HG02642 (cell line): ENCODE measurements at regions not wholly inside any gene's neighbourhood (a gene's known extent, or its start where the extent isn't known, plus 50 kb on each side); places are given as distances from the start of the nearest gene placed in this dataset.
"Not testable (repeated sequence)": the region's sequence is repeated elsewhere in the genome, so short reads cannot be mapped to it uniquely, and the experiment has no call there.

Experiments used
- ATAC-seq: cut with Tn5 transposase; IDR thresholded peaks from one replicate; pipeline ENCODE4 v1.9.1; 2021; ENCODE audit warnings: mild to moderate bottlenecking; ENCODE audit not compliant: unreplicated experiment, poor library complexity

DNA sequence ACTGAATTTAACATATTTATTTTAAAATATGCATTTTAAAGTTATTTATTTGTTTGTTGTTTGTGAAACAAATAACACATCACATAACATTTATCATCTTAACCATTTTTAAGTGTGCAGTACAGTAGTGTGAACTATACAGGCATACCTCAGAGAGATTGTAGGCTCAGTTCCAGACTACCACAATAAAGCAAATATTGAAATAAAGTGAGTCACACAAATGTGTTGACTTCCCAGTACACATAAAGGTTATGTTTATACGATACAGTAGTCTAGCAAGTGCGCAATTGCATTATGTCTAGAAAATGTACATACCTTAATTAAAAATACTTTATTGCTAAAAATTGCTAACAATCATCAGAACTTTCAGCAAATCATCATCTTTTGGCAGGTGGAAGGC lies 739.4 kb upstream of the ADGRL4 start:
- ATAC-seq = no peak

DNA sequence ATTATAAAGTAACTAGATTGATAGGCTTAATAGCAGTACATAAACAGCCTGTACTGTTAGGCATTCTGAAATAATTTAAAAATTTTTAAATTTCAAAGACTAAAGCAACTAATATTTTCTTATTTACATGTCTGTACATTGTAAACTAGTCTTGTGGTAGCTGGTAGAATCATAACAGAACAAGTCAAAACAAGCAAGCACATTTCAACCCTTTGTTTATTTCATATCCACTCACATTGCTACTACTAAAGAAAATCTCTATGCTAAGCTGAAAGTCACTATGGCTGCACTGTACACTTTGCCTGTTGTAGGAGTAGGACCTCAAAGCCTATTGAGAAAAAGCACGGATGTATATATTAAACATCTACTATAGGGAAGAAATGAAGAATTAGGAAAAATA lies 738.2 kb upstream of the ADGRL4 start:
- no peak for ATAC-seq

DNA sequence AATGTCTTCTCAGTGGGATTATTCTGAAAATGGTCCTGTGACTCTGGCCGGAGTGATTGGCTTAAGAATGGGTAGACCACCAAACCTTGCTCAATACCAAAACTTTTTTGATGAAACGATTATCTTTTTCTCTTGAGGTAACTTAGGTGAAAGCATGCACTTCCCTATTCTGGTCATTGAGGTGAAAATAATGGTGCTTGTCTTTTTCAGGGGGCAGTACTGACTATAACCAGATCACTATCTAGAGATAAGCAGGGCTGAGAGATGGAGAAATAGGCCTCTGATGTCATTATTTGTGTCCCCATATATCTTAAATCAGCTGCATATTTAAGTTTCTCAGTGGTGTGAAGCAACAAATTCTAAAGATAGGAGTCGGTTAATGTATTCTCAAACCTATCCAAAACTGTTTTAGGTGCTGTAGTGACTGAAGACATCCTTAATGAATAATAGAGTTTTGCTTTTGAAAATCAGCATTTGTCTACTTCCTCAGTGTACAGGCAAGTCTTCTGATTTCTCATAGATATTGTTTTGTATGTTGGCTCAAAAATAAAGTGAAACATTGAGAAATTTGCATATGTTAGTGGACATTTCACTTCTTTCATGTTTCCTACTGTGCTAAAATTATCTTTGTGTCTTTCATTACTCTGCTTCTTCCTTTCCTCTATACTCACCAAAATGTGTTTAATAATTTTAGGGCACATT lies 735.3 kb upstream of the ADGRL4 start:
- ATAC-seq = peak; percentile 79

DNA sequence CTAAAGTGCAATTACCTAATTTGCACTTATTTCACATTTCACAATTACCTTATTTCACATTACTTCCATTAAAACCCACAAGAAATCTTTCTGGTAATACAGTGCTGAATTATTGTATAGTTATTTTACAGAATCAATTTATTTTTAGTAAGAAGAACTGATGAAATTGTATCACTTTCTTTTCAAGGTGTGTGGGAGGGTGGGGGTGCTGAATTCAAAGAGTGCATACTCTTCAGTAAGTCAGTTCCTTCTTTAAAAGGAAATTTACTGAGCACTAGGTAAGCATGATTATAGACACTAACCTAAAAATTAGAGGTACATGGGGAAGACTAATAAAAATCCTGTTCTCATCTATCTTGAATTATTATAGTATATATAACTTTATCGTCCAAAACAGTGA lies 731.6 kb upstream of the ADGRL4 start:
- ATAC-seq = no peak

DNA sequence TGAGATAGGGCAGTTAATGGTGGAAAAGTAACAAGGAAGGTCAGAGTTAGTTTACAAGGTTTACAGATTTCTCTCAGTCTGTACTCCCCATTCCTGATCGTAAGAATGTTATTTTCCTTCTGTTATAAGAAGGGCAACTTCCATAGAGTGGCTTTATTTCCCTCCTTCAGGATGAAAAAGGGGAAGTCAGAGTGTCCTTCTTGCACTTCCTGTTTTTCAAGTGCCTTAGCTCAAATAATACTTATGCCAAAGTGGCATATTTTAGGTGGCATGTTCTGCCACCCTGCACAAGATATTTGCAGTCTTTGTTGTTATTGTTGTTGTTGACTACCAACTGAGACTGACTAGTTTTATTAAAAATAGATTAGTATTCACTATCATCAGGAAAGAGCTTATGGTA lies 730.7 kb upstream of the ADGRL4 start:
- no peak for ATAC-seq

DNA sequence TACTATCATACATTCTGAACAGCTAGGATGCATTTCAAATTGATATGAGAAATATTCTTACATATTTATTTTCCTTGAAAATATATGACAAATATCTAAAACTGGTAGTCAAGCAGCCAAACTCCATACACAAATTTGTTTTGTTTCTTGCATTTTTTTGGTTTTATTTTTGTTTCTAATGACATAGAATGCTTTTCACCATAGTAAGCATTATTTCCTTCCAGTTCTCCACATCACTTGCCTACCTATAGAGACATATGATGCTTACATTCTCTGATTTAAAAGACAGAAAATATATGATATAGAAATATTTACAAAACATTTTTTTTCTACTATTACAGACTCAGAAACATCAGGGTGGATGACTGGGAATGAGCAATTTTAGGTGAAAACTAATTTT lies 726.4 kb upstream of the ADGRL4 start:
- ATAC-seq = no peak

DNA sequence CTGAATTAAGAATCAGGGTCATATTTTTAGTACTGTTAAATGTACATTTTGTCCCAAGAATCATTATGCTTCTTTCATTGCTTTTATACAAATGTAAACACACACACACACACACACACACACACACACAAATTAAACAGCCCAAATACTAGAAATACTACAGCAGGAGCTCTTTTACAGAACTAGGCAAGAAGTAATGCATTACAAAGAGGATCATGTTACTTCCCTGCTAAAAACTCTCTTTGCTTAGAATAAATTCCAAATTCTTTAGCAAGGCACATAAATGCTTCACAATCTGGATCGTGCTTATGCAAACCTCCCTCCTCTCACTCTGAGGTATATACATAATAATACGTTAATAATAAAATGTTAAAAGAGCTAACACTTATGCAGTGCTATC lies 720.4 kb upstream of the ADGRL4 start:
- ATAC-seq = no peak

DNA sequence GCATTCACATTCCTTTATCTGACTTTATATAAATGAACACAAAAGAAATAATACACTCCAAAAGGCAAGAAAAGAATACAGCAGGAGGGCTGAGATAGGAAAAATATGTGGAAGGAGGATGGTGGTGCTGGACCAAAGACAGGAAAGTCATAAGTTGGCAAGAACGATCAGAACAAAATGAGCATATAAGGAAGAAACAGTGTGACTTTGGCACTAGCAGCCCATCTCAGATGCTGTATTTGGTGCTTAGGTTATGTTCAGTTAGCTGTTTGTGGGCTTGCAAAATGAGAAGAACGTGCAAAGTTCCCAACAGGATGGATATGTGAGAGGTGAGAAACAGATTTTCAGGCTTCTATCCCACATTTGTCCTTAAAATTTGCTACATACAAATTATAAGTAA lies 719.8 kb upstream of the ADGRL4 start:
- no peak for ATAC-seq

DNA sequence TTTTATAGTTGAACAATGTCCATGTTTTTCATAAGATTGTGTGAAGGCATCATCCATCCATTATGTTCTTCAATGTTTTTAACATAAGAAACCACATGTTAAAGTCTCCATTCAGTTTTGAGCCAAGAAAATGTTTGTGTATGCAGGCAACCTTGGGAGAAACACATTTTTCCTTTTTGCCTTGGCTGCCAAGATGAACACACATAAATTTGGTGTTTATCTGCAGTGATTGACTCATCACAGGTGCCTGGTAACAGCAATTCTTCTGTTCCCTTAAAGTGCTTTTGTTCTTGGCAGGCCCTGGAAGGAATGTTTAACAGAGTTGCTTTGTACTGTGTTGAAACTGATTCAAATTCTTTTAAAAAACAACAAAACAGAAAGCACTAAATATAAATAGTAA lies 709.9 kb upstream of the ADGRL4 start:
- ATAC-seq = no peak

DNA sequence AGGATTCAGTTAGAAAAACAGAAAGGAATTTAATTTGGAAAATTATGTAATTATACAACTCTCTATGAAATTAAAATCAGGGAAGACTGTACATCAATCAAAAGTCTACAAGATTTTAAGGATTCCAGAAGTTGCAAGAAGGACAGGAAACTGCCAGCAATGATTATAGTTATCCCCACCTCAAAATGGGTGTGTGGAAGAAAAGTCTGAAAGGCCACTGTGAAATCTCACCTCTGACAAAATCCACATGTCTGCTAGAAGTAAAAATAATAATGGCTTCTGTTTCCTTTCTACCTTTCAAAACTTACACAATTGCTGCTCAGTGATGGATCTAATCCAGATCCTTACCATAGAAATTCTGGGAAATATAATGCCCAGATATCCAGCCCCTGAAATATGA lies 708.1 kb upstream of the ADGRL4 start:
- ATAC-seq = no peak

DNA sequence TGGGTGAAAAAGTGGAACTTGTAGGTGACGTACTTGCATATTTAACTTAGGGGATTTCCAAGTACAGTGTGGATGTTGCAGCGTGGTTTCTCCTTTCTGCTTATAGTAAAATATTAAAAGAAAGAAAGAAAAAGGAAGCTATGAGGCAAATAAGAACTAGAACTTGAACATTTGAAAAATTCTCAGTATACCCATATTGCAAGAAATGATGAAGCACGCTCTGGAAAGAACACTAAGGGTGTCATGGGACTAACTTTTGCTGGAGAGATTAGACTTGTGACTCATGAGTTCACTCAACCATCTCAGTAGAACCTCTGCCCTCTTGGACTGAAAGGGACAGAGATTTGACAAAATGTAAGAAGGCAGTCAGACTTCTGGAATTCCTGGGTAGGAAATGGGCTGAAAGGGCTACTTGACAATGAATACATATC lies 704.5 kb upstream of the ADGRL4 start:
- ATAC-seq = peak; percentile 90

DNA sequence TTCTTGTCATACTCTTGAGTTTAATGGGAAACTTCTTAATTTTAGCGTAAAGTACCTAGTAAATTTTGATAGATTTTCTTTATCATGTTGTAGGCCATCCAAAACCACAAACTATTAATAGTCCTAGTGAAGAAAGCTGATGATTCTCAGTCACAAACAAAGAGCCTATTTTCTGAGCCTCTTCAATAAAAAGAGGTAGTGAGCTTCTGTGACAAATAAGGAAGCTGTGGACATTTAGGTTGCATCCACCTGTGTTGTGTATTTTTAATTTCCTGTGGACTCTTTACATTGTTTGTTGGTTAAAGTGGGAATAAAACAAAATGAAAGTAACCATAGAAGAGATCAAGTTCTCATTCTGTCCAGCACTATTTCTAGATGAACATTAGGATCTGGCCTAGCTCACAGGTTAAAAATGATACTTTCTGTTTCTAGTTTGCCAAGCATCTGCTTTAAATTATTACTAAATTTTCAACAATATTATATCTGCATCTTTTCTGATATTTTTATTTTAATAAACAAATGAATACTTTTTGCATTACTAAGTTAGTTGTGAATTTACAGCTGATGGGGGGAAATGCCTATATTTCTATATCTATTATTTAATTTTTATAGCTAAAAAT lies 702.2 kb upstream of the ADGRL4 start:
- no peak for ATAC-seq

DNA sequence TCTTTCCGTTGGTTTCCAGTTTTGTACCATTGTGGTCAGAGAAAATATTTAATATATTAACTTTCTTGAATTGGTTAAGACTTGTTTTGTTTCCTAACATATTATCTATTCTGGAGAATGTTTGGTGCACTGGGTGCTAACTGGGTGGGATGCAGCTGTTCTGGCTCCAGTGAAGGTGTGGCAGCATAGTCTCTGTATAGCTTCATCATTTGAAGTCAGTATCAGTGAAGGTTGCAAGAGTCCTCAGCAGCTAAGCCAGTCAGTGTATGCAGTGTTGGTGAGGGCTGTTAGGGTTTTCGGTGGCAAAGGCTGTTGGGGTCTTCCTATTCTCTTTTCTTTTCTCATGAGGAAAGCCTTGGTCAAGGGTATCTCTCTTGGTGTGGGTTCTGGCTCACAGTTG lies 698.7 kb upstream of the ADGRL4 start:
- peak; percentile 54 for ATAC-seq

DNA sequence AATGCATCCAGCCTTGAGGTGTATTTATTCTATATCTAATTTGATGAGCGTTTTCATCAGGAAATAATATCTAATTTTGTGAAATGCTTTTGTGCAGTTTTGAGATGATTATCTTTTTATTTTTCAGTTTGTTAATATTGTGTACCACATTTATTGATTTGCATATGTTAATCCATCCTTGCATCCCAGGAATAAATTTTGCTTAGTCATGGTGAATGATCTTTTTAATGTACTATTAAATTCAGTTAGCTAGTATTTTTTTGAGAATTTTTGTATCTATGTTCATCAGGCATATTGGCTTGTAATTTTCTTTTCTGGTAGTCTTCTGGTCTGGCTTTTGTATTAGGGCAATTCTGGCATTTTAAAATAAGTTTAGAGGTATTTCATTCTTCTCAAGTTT lies 697.5 kb upstream of the ADGRL4 start:
- no peak for ATAC-seq

DNA sequence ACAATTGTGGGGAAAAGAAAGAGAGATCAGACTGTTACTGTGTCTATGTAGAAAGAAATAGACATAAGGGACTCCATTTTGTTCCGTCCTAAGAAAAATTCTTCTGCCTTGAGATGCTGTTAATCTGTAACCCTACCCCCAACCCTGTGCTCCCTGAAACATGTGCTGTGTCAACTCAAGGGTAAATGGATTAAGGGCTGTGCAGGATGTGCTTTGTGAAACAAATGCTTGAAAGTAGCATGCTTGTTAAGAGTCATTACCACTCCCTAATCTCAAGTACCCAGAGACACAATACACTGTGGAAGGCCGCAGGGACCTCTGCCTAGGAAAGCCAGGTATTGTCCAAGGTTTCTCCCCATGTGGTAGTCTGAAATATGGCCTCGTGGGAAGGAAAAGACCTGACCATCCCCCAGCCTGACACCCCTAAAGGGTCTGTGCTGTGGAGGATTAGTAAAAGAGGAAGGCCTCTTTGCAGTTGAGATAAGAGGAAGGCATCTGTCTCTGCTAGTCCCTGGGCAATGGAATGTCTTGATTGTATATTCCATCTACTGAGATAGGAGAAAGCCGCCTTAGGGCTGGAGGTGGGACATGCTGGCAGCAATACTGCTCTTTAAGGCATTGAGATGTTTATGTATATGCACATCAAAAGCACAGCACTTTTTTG lies 695.9 kb upstream of the ADGRL4 start:
- ATAC-seq = not testable (repeated sequence)

DNA sequence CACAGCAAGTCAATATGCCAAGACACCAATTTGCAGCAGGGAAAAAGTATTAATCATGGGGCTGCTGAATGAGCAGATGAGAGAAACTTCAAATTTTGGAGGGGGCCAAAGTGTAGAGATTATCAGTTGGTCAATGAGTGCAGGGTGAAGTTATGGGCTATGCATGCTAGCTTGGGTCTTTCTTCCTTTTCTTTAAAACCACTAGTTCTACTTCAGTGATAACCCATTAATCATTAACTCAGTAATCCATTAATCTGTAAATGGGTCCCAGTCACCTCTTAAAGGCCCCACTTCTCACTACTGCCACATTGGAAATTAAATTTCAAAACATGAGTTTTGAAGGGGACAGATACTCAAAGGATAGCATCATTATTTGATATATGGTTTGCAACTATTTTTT lies 688.6 kb upstream of the ADGRL4 start:
- ATAC-seq = peak; percentile 89

DNA sequence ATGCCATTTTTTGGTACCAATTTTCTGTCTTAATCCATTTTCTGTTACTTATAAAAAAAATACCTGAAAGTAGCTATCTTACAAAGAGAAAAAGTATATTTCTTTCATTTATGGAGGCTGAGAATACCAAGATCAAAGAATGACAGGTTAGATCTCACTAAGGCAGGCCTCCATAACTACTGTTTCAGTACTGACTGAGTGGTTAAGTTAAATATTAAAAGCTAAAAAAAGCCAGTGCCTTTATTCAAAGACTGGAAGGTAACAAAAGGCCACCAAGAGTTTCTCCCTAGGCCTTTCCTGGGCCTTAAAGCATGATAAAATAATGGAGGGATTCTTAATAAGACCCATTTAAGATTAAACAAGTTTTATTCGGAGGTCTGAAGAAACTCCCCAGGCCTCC lies 687.7 kb upstream of the ADGRL4 start:
- ATAC-seq = peak; percentile 51

DNA sequence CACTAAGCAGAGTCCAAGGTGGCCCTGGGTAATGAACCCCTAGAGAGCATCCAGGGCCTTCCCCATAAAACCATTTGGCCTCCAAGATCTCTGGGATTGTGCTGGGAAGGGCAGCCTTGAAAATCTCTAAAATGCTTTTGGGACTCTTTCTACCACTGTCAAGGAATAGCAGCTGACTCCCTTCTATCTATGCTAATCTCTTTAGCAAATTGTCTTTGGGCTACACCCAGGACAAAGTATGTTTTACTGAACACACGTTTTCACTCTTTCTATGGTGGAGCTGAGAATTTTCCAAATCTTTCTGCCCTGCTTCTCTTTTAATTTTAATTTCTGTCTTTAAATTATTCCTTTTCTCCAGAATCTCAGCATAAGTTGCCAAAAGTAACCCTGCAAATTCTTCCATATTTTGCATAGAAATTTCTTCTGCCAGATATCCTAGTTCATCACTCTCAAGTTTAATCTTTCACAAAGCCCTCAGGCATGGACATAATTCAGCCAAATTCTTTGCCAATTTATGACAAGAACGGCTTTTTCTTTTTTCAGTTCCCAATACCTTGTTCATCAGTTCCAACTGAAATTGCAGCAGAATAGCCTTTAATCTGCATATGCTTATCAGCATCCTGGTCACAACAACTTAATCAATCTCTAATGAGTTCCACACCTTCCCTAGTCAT lies 687.0 kb upstream of the ADGRL4 start:
- peak; percentile 7 for ATAC-seq

DNA sequence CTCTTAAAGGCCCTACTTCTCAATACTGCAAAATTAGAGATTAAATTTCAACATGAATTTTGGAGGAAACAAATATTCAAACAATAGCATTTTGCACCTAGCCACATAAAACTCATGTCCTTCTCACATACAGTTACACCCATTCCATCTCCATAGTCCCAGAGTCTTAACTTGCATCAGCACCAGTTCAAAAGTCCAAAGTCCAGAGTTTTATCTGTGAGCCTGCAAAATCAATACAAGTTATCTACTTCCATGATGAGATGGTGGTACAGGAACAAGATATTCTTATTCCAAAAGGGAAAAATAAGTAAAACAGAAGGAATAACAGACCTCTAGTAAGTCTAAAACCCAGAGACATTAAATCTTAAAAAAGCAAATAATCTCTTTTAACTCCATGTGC lies 686.0 kb upstream of the ADGRL4 start:
- no peak for ATAC-seq

DNA sequence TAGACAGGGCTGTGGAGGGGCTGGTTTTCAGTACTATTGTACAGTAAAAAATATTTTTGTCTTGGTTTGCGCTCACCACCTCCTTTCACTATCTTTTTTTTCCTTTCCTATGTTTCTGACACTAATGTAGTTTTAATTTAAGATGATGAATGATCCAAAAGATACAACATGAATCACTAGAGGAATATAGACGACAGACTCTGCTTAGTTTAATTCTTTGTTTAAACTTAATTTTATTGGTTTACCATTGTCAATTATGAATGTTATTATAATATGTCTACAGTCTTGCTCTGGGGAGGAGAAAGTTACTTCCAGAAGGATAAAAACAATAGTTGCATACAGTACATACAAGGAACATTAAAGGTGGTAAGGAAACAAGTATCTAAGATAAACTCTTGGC lies 682.4 kb upstream of the ADGRL4 start:
- ATAC-seq = no peak

DNA sequence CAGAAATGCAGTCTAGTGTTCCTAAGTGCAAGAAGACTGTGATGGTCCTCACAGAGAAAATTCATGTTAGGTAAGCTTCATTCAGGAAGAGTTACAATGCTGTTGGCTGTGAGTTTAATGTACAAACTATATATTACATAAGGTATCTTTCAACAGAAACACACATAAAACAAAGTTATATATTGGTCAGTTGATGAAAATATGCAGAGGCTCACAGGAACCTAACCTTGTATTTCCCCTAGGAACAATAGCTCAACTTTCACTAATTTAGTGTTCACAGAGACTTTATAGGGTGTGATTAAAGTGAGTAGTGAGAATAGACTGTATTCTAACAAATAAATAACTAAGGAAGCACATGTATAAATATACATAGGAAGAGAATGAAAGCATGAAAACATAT lies 676.9 kb upstream of the ADGRL4 start:
- no peak for ATAC-seq
